A673 (cell line): ENCODE measurements at regions not wholly inside any gene's neighbourhood (a gene's known extent, or its start where the extent isn't known, plus 50 kb on each side); places are given as distances from the start of the nearest gene placed in this dataset.

Experiments used
- BruUV-seq: library from RNA; stranded (reverse); fragments of 400-500 nt; replicated peaks from 2 replicates; lab custom pipeline; 2021; lab: Mats Ljungman, UMichigan
- CTCF ChIA-PET: fragments of 300-600 bp; sonication (Branson Sonifier 250); formaldehyde crosslinking; loops from one replicate; lab custom pipeline; 2022; ENCODE audit warnings: antibody characterized with exemption; lab: Charles Lee
- POLR2A ChIA-PET: fragments of 300-600 bp; sonication (Branson Sonifier 250); formaldehyde crosslinking; loops from one replicate; lab custom pipeline; 2022; ENCODE audit warnings: antibody characterized with exemption; ENCODE audit not compliant: low non-redundant PET; lab: Charles Lee
- DNase-seq: peaks from one replicate; pipeline ENCODE4 v3.0.0-alpha.2; 2015; ENCODE audit warnings: low spot score
- H3K27ac ChIP-seq: fragments of 200-600 bp; sonication (generic); 2 replicates; pipeline ENCODE4 v1.5.1; 2016; ENCODE audit warnings: mixed run types, low read depth, mild to moderate bottlenecking, mixed read lengths, antibody characterized with exemption, low read length; ENCODE audit not compliant: poor library complexity, severe bottlenecking
- H3K27me3 ChIP-seq: fragments of 200-600 bp; sonication (generic); replicated peaks from 2 replicates; pipeline ENCODE4 v1.6.1; 2017; ENCODE audit warnings: mixed run types, low read depth, mild to moderate bottlenecking, mixed read lengths, antibody characterized with exemption, low read length; ENCODE audit not compliant: insufficient read depth, poor library complexity
- H3K36me3 ChIP-seq: fragments of 200-600 bp; sonication (generic); 2 replicates; pipeline ENCODE4 v1.6.1; 2016; ENCODE audit warnings: mixed run types, mild to moderate bottlenecking, mixed read lengths, antibody characterized with exemption, low read length; ENCODE audit not compliant: insufficient read depth, poor library complexity, severe bottlenecking
- H3K4me1 ChIP-seq: fragments of 200-600 bp; sonication (generic); 2 replicates; pipeline ENCODE4 v1.6.1; 2017; ENCODE audit warnings: mixed run types, mild to moderate bottlenecking, mixed read lengths, antibody characterized with exemption, low read length; ENCODE audit not compliant: insufficient read depth, poor library complexity, severe bottlenecking
- H3K4me3 ChIP-seq: fragments of 200-600 bp; sonication (generic); 2 replicates; pipeline ENCODE4 v1.5.1; 2016; ENCODE audit warnings: low read depth, mixed run types, mild to moderate bottlenecking, mixed read lengths, low read length; ENCODE audit not compliant: poor library complexity, severe bottlenecking
- H3K9me3 ChIP-seq: fragments of 200-600 bp; sonication (generic); 2 replicates; pipeline ENCODE4 v1.6.1; 2016; ENCODE audit warnings: mixed run types, low read depth, mild to moderate bottlenecking, mixed read lengths, antibody characterized with exemption, low read length; ENCODE audit not compliant: poor library complexity, severe bottlenecking
- CTCF ChIP-seq: fragments of 300-800, 200-600 bp; sonication (generic); conservative IDR thresholded peaks from 2 replicates; pipeline ENCODE4 v1.5.1; 2017; ENCODE audit warnings: low read depth, mild to moderate bottlenecking, antibody characterized with exemption, low read length, moderate library complexity, mixed read lengths
- EZH2 ChIP-seq: fragments of 200-600 bp; sonication (generic); IDR thresholded peaks from 2 replicates; pipeline ENCODE4 v1.6.1; 2017; ENCODE audit warnings: borderline replicate concordance, low read depth, mild to moderate bottlenecking, mixed read lengths, antibody characterized with exemption, low read length; ENCODE audit not compliant: poor library complexity, severe bottlenecking
- intact Hi-C: fragments of 100-400 bp; cut with micrococcal nuclease; formaldehyde crosslinking; loops from one replicate; pipeline ENCODE4 v1.10.0; 2022; ENCODE audit not compliant: unreplicated experiment

GRCh38 chr1:48127735-48128685 lies 94.5 kb upstream of the SLC5A9 start:
- CTCF ChIA-PET, result no interaction called here
- no peak for DNase-seq
- Histone ChIP-seq H3K4me3 (no peak overlapping the region), H3K36me3 (no peaks in the 10 kb centered on the region), H3K27ac (no peak overlapping the region), H3K27me3 (peaks cover 14% of the 10 kb centered on the region), H3K4me1 (no peaks in the 10 kb centered on the region), H3K9me3 (no peaks in the 10 kb centered on the region)
- TF ChIP-seq CTCF (no peak), EZH2 (no peak)
- BruUV-seq, result no TSS peak
- intact Hi-C loops, result loop anchor here (5.0 kb wide), 1 partner anchor 59 kb away; no protein-coding TSS in a partner anchor
- POLR2A ChIA-PET, result no interaction called here

GRCh38 chr1:48123647-48124046 lies 98.9 kb upstream of the SLC5A9 start:
- no peaks in the 10 kb centered on the region for H3K4me1 ChIP-seq
- no peaks in the 10 kb centered on the region for H3K9me3 ChIP-seq
- TF ChIP-seq EZH2, result no peak
- no peak for TF ChIP-seq CTCF
- H3K27ac ChIP-seq, result no peak overlapping the region
- ChIA-PET CTCF (no interaction called here), POLR2A (no interaction called here)
- DNase-seq, result no peak
- H3K27me3 ChIP-seq, result peaks cover 28% of the 10 kb centered on the region
- intact Hi-C loops, result no loop called here
- BruUV-seq, result no TSS peak
- no peaks in the 10 kb centered on the region for H3K36me3 ChIP-seq
- H3K4me3 ChIP-seq, result no peak overlapping the region

- Histone ChIP-seq H3K4me3 (no peak overlapping the region), H3K4me1 (no peaks in the 10 kb centered on the region), H3K36me3 (no peaks in the 10 kb centered on the region), H3K27ac (no peak overlapping the region), H3K27me3 (peaks cover 22% of the 10 kb centered on the region), H3K9me3 (no peaks in the 10 kb centered on the region)
- BruUV-seq, result no TSS peak
- TF ChIP-seq CTCF (no peak), EZH2 (no peak)
- no peak for DNase-seq
- intact Hi-C loops, result no loop called here
- ChIA-PET CTCF (no interaction called here), POLR2A (no interaction called here)
Measured at GRCh38 chr1:48121955-48122354, 100.6 kb upstream of the SLC5A9 start.
